Osteoblast (primary cell): ENCODE measurements at regions not wholly inside any gene's neighbourhood (a gene's known extent, or its start where the extent isn't known, plus 50 kb on each side); places are given as distances from the start of the nearest gene placed in this dataset.
A peak's percentile ranks its signal among the peaks of the same experiment; 100 is the strongest.

Experiments
- DNase-seq: peaks from one replicate; pipeline ENCODE4 v3.0.0; 2011; ENCODE audit warnings: low spot score, mixed read lengths; ENCODE audit not compliant: insufficient read length; ENCODE audit errors: missing footprints
- H2AFZ ChIP-seq: 2 replicates; pipeline ENCODE4 v1.6.0; 2011; ENCODE audit warnings: mild to moderate bottlenecking, low read length
- H3K27ac ChIP-seq: 2 replicates; pipeline ENCODE4 v1.5.1; 2011; ENCODE audit warnings: mild to moderate bottlenecking, low read depth, low read length, moderate library complexity
- H3K27me3 ChIP-seq: 2 replicates; pipeline ENCODE4 v1.6.0; 2012; ENCODE audit warnings: mild to moderate bottlenecking, control low read depth, inconsistent platforms, low read length, moderate library complexity; ENCODE audit not compliant: insufficient read depth
- H3K36me3 ChIP-seq: 2 replicates; pipeline ENCODE4 v1.5.1; 2011; ENCODE audit warnings: mild to moderate bottlenecking, low read length, control low read depth, moderate library complexity; ENCODE audit not compliant: insufficient read depth
- H3K4me1 ChIP-seq: 2 replicates; pipeline ENCODE4 v1.5.1; 2011; ENCODE audit warnings: mild to moderate bottlenecking, low read length, control low read depth, moderate library complexity; ENCODE audit not compliant: insufficient read depth
- H3K4me2 ChIP-seq: 2 replicates; pipeline ENCODE4 v1.6.0; 2011; ENCODE audit warnings: mild to moderate bottlenecking, low read length; ENCODE audit not compliant: insufficient read depth
- H3K4me3 ChIP-seq: fragments of 200-600 bp; sonication (generic); 3 replicates; pipeline ENCODE4 v1.5.1; 2012; ENCODE audit warnings: mild to moderate bottlenecking, low read length, inconsistent platforms; ENCODE audit not compliant: insufficient read depth
- H3K79me2 ChIP-seq: 2 replicates; pipeline ENCODE4 v1.6.0; 2012; ENCODE audit warnings: mild to moderate bottlenecking, low read length, control low read depth, inconsistent platforms; ENCODE audit not compliant: insufficient read depth
- H3K9me3 ChIP-seq: 2 replicates; pipeline ENCODE4 v1.5.1; 2011; ENCODE audit warnings: low read depth, low read length, control low read depth
- H4K20me1 ChIP-seq: 2 replicates; pipeline ENCODE4 v1.6.0; 2012; ENCODE audit warnings: mild to moderate bottlenecking, low read length, control low read depth; ENCODE audit not compliant: insufficient read depth
- CTCF ChIP-seq: IDR thresholded peaks from 2 replicates; pipeline ENCODE4 v1.5.1; 2011; ENCODE audit warnings: mild to moderate bottlenecking, low read depth, low read length, moderate library complexity; ENCODE audit errors: extremely low read depth

DNA sequence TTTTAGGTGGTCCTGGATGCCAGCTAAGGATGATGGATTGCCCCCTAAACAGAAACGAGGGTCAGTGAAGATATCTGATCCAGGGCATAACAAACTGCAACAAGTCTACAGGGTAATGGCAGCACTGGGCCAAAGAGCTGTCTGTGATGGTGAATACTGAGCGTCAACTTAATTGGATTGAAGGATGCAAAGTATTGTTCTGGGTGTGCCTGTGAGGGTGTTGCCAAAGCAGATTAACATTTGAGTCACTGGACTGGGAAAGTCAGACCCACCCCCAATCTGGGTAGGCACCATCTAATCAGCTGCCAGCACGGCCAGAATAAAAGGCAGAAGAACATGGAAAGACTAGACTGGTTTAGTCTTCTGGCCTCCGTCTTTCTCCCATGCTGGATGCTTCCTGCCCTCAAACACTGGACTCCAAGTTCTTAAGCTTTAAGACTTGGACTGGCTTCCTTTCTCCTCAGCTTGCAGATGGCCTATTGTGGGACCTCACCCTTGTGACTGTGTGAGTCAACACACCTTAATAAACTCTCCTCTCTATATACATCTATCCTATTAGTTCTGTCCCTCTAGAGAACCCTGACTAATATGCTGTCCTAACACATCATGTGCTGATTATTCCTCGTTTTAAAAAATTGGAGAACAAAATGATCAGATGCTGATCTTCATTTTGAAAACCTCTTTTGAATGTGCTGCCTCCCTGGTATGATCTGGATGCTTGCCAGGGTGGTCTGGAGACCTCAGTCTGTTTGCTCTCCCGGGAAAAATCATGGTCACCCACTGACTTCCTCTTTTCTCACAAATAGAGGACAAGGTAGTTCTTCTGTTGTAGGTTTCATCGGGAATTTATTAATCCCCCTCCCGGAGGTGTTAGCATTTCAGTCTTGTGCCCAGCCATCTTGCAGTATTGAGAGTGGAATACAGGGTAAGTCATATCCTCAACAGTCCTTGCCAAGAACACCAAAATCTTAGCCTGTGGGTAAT lies 234.7 kb downstream of the SETD4 start:
- DNase-seq = no peak
- Histone ChIP-seq H4K20me1 (no peaks in the 10 kb centered on the region), H3K9me3 (no peaks in the 10 kb centered on the region), H3K36me3 (no peaks in the 10 kb centered on the region), H2AFZ (no peak overlapping the region), H3K27me3 (no peaks in the 10 kb centered on the region), H3K4me2 (no peak overlapping the region), H3K27ac (no peak overlapping the region), H3K79me2 (no peaks in the 10 kb centered on the region), H3K4me3 (no peak overlapping the region), H3K4me1 (no peaks in the 10 kb centered on the region)
- TF ChIP-seq CTCF = no peak

- Histone ChIP-seq H3K27me3 (no peaks in the 10 kb centered on the region), H3K27ac (no peak overlapping the region), H3K79me2 (no peaks in the 10 kb centered on the region), H2AFZ (no peak overlapping the region), H3K4me2 (no peak overlapping the region), H3K4me1 (no peaks in the 10 kb centered on the region), H3K9me3 (no peaks in the 10 kb centered on the region), H3K36me3 (no peaks in the 10 kb centered on the region), H3K4me3 (no peak overlapping the region), H4K20me1 (no peaks in the 10 kb centered on the region)
- no peak for TF ChIP-seq CTCF
- peak; percentile 69 for DNase-seq
Observed at GRCh38 chr21:35824136-35824535, 236.2 kb downstream of the SETD4 start.

DNA sequence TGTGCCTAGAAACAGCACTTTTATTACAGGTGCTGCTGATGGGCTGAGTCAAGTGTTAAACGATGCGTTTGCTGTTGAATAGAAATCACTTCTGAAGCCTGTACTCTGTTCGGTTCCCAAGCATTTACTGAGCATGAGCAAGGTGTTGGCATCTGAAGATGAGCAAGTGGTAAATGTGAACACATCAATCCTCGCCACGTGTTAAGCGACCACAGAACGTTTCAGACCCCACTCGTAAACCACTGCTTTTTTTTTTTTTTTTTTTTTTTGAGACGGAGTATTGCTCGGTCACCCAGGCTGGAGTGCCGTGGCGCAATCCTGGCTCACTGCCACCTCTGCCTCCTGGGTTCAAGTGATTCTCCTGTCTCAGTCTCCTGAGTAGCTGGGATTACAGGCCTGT lies 241.2 kb downstream of the SETD4 start:
- Histone ChIP-seq H4K20me1 (no peaks in the 10 kb centered on the region), H3K27me3 (no peaks in the 10 kb centered on the region), H2AFZ (no peak overlapping the region), H3K4me2 (no peak overlapping the region), H3K4me3 (no peak overlapping the region), H3K36me3 (no peaks in the 10 kb centered on the region), H3K27ac (no peak overlapping the region), H3K9me3 (no peaks in the 10 kb centered on the region), H3K4me1 (no peaks in the 10 kb centered on the region), H3K79me2 (no peaks in the 10 kb centered on the region)
- TF ChIP-seq CTCF = no peak
- no peak for DNase-seq

- Histone ChIP-seq H3K27me3 (no peaks in the 10 kb centered on the region), H3K4me2 (no peak overlapping the region), H3K79me2 (no peaks in the 10 kb centered on the region), H3K9me3 (no peaks in the 10 kb centered on the region), H3K4me1 (no peaks in the 10 kb centered on the region), H3K27ac (no peak overlapping the region), H3K4me3 (no peak overlapping the region), H4K20me1 (no peaks in the 10 kb centered on the region), H3K36me3 (no peaks in the 10 kb centered on the region), H2AFZ (no peak overlapping the region)
- TF ChIP-seq CTCF = no peak
- DNase-seq = no peak
Observed at GRCh38 chr21:35818597-35818996, 241.7 kb downstream of the SETD4 start.
